NCI-H1930 (cell line): ENCODE measurements at regions not wholly inside any gene's neighbourhood (a gene's known extent, or its start where the extent isn't known, plus 50 kb on each side); places are given as distances from the start of the nearest gene placed in this dataset.
"Not testable (repeated sequence)": the region's sequence is repeated elsewhere in the genome, so short reads cannot be mapped to it uniquely, and the experiment has no call there.

Experiments
- DNase-seq, 2 experiments: peaks; one replicate each; lab custom pipeline; 2025; lab: John Stamatoyannopoulos, UW

DNA sequence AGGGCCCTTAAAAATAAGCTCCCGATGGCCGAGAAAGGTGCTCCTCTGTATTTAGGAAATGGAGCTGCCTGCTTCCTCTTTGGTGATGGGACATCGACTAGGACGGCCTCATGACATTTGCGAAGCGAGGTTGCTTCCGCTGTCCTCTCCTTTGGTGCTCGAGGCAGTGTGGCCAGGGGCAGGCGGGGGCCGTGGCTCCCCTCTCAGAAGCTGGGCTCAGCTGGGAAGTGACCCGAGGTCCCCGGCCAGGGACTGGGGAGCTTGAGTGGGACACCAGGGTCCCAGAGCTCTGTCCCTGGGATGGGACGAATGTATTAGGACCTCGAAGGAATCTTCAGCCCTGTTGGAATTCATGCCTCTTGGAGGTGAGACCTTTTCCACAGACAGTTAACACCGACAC, 151.1 kb downstream of the CTTN start:
- no peak for DNase-seq

GRCh38 chr11:70549796-70550195, 151.5 kb downstream of the CTTN start:
- DNase-seq = no peak

DNA sequence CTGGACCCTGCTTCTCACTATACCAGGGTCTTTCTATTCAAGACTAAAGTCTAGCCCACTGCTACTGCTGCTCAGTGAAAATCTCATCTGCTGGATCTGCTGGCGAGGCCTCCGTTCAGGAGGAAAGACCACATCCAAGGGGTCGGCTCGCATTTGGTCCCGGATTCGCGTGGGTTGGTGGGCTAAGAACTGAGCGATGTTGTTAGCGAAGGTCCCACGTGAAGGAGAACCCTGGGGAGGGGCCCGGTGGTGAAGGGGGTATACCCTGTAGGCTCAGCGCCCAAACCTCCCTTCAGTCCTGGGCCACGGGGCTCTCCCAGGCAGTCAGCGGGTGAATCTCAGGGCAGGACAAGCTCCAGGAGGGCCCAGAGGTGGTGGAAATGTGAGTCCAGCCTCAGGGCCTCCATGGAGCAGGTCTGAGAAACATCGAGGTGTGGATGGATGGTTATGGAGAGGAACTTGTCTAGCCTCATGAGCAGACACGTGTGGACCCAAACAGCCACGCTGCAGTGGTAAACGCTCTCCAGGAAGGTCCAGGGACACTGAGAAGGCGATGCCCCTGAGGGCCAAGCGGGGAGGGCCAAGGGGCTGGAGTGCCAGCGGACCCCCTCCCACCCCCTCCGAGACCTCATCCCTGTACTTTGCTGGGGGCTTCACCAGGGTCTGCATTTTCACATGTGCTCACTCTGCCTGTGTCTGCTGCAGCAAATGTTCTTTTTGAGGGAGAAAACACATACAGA, 152.3 kb downstream of the CTTN start:
- no peak for DNase-seq

DNA sequence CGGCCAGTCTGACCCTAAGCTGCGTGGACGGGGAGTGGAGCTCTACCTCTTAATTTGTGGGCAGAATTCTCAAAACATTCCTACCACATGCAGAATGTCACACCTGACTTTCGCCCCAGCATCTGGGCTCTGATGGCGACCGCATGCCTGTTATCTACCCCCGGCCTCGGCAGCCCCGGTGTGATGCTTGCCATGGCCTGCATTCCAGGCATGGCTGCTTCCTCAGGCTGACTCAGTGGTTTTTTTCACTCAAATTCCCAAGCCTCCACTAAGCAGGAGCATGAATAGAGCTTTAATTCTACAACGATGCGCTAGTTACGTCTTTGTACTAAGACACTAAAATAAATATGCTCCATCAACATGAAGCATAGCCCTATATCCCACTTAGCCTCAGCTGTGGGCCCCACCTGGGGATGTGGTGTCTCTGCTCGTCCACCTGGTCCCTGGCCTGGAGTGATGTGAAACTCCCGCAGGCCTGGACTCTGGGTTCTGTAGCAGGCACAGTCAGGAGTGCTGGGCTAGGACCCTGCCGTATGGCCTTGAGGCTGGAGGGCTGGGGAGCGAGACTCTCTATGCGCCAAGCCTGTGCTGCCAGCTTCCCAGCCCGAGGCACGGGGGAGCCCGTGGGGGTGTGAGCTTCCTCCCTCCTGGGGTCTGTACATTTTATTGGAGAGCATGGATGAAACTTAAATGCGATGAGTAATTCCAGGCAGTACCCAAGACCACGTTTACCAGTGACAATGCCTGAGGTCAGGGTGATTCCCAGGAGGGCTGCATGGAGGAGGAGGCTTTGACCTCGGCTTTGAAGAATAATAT, 153.2 kb downstream of the CTTN start:
- DNase-seq = no peak

DNA sequence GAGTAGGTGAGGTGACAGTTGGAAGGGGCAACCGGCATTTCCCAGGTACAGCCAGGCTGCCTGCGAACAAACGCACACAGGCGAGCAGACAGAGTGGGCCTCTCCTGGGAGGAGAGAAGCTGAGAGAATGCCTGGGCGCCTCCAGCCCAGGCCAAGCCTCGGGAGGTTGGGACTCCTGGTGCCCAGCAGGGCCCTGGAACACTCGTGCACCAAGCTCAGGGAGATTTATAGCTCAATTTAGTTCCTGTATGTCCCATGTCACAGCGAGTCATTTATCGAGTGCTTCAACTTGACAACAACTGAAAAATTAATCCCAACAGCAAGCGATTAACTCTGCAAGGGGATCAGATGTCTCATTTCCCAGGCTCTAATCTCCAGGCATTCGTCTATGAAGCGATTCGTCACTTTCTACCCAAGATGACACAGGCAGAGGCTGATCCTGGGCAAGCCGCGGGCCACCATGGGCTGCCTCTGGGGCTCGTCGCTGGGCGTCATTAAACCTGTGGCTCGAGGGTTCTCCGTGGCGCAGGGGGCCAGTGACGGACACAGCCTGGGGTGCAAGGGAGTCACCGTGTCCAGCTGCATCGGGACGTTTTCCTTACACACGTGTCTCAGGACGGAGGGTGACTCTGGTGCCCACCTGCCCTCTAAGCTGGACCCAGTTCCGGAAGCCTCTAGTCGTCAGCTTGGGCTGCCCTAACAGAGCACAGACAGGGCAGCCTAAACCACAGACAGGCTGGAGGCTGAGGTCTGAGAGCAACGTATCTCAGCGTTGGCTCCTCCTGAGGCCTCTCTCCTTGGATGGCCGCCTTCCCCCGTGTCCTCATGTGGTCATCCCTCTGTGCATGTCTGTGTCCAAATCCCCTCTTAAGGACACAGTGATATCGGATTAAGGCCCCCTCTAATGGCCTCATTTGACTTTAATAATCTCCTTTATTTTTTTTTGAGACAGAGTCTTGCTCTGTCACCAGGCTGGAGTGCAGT, 154.1 kb downstream of the CTTN start:
- no peak for DNase-seq

DNA sequence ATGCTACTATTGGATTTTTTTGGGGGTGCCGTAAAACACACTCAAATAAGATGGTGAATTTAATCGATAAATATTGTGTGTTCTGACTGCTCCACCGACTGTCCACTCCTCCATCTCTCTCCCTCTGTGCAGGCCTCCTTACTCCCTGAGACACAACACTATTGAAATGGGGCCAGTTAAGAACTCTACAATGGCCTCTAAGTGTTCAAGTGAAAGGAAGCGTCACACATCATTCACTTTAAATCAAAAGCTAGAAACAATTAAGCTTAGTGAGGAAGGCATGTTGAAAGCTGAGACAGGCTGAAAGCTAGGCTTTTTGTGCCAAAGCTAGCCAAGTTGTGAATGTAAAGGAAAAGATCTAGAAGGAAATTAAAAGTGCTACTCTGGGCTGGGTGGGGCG, 156.7 kb downstream of the CTTN start:
- no peak for DNase-seq

DNA sequence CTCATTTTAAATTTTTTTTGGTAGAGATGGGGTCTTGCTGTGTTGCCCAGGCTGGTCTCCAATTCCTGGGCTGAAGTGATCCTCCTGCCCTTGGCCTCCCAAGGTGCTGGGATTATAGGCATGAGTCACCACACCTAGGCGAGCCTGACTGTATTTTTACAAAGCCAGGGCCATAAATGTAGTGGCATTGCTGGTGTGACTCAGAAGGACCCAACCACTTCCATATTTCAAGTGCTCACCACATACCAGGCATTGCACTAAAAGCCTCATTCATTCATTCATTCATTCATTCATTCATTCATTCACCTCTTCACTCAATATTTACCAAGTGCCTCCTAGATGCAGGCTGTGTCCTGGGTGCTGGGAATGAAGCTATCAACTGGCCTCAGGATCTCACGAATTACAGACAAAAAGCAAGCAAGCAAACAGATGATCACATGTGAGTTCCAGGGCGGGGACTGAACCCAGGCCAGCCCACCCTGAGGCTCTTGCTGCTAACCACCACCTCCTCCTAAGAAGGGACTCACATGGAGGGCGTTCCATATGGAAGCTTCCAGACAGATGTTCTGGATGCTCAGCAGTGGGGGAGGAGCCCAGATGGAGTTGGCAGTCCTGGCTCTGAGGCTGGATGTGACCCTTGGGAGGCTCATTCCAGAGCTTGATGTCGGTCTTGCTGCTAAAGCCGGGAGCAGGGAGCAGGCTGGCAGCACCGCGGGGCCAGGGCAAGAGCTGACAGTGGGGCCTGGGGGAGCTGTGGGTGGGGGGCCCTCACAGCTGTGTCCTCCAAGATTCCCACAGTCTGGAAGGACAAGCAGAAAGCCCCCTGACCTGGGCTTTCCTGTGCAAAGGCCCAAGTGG, 158.8 kb downstream of the CTTN start:
- no peak for DNase-seq

GRCh38 chr11:70557742-70558485, 159.6 kb downstream of the CTTN start:
- no peak for DNase-seq

DNA sequence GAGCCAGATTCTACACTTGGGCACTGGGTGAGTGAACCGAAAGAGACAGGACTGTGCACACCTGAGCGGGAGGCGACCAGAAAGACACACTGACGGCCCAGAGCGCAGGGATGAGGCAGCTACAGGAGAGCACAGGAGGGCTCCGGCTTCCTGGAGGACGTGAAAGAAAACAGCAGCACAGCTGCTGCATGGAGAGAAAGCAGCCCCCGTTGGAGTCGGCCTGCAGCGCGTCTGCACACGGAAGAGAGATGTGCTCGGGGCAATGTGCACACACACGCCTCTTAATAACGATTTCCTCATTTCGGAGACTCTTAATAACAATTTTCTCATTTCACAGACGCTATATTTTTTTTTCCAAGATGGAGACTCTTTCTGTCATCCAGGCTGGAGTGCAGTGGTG, 160.4 kb downstream of the CTTN start:
- DNase-seq = no peak

- no peak for DNase-seq
Observed at GRCh38 chr11:70559516-70559915, 161.2 kb downstream of the CTTN start.

- not testable (repeated sequence) for DNase-seq
Observed at GRCh38 chr11:70560621-70561020, 162.3 kb downstream of the CTTN start.

GRCh38 chr11:70566768-70567530, 168.6 kb downstream of the CTTN start:
- no peak for DNase-seq

- DNase-seq = no peak
Observed at GRCh38 chr11:70567680-70568034, 169.3 kb downstream of the CTTN start.

- no peak for DNase-seq
Observed at GRCh38 chr11:70568035-70568813, 169.9 kb downstream of the CTTN start.

- DNase-seq = no peak
Observed at GRCh38 chr11:70568814-70569617, 170.7 kb downstream of the CTTN start.

- DNase-seq = no peak
Observed at GRCh38 chr11:70569618-70569890, 171.2 kb downstream of the CTTN start.

DNA sequence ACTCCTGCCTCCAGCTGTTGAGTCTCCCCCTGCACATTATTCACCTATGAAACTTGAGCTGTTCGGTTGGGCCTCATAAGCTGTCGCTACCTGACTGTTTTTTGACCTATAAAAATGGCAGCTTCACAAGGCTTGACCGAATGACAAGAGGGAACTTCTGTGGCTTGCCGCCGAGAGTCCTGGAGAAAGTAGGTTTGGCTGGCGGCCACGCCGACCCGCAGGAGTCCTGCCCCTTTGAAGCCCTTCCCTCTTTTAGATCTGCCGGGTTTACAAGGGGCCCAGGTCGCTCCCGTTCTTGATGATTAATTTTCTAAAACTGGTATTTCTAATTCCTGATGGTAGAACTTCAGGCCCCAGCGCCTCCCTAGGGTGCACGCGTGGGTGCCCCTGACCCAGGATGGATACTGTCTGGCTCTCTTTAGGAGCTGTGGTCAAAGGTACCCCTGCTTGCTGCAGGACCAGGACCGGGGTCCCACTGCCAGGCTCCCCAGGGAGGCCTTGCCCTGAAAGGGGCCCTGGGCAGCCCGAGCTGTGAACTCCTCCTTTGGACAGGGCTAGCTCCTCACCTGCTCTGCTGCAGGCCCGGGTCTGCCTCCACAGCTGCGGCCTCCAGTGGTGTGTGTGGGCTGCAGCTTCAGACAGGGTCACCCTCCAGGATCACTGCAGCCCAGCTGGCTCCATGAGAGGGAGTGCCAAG, 171.8 kb downstream of the CTTN start:
- DNase-seq = no peak
